ENCODE measurements at regions not wholly inside any gene's neighbourhood (a gene's known extent, or its start where the extent isn't known, plus 50 kb on each side); places are given as distances from the start of the nearest gene placed in this dataset.
A peak's percentile ranks its signal among the peaks of the same experiment; 100 is the strongest.
"Not testable (repeated sequence)": the region's sequence is repeated elsewhere in the genome, so short reads cannot be mapped to it uniquely, and the experiment has no call there.

GRCh38 chr6:100322886-100323285 is 141.8 kb downstream of the SIM1 start:
- DNase-seq, result no peak

GRCh38 chr6:100320686-100321085 is 144.0 kb downstream of the SIM1 start:
- peak; percentile 49 for DNase-seq

- DNase-seq, result no peak
Observed at GRCh38 chr6:100317031-100317430, 147.7 kb downstream of the SIM1 start.

GRCh38 chr6:100314186-100314585 is 150.5 kb downstream of the SIM1 start:
- no peak for DNase-seq

GRCh38 chr6:100311707-100312251 is 152.9 kb downstream of the SIM1 start:
- peak; percentile 51 for DNase-seq

- peak; percentile 54 for DNase-seq
Observed at GRCh38 chr6:100309174-100309573, 155.5 kb downstream of the SIM1 start.

- no peak for DNase-seq
Observed at GRCh38 chr6:100307561-100307960, 157.2 kb downstream of the SIM1 start.

GRCh38 chr6:100305209-100305869 is 159.4 kb downstream of the SIM1 start:
- no peak for DNase-seq

GRCh38 chr6:100304575-100304974 is 160.1 kb downstream of the SIM1 start:
- DNase-seq, result no peak

GRCh38 chr6:100301731-100302130 is 163.0 kb downstream of the SIM1 start:
- DNase-seq, result no peak

GRCh38 chr6:100300221-100300736 is 164.4 kb downstream of the SIM1 start:
- DNase-seq, result peak; percentile 97

- peak; percentile 89 for DNase-seq
Observed at GRCh38 chr6:100296810-100297544, 167.7 kb downstream of the SIM1 start.

- not testable (repeated sequence) for DNase-seq
Observed at GRCh38 chr6:100295172-100295571, 169.5 kb downstream of the SIM1 start.

GRCh38 chr6:100289285-100289684 is 175.4 kb downstream of the SIM1 start:
- no peak for DNase-seq

GRCh38 chr6:100288311-100288710 is 176.4 kb downstream of the SIM1 start:
- no peak for DNase-seq

- DNase-seq, result peak; percentile 80
Observed at GRCh38 chr6:100283285-100283684, 181.4 kb downstream of the SIM1 start.

- peak; percentile 35 for DNase-seq
Observed at GRCh38 chr6:100281471-100281901, 183.2 kb downstream of the SIM1 start.

- no peak for DNase-seq
Observed at GRCh38 chr6:100276311-100277057, 188.2 kb downstream of the SIM1 start.

GRCh38 chr6:100274147-100274546 is 190.6 kb downstream of the SIM1 start:
- DNase-seq, result no peak

GRCh38 chr6:100271625-100272024 is 193.1 kb downstream of the SIM1 start:
- no peak for DNase-seq

- DNase-seq, result no peak
Observed at GRCh38 chr6:100271202-100271601, 193.5 kb downstream of the SIM1 start.

GRCh38 chr6:100269189-100269588 is 195.5 kb downstream of the SIM1 start:
- peak; percentile 87 for DNase-seq

- no peak for DNase-seq
Observed at GRCh38 chr6:100268326-100268725, 196.4 kb downstream of the SIM1 start.
